ENCODE measurements at regions not wholly inside any gene's neighbourhood (a gene's known extent, or its start where the extent isn't known, plus 50 kb on each side); places are given as distances from the start of the nearest gene placed in this dataset.

- no peak for DNase-seq
Measured at GRCh38 chr2:2674831-2675230, 343.8 kb upstream of the MYT1L start.

GRCh38 chr2:2673406-2673805 lies 342.3 kb upstream of the MYT1L start:
- DNase-seq, result no peak

- no peak for DNase-seq
Measured at GRCh38 chr2:2672249-2672648, 341.2 kb upstream of the MYT1L start.

GRCh38 chr2:2671826-2672225 lies 340.8 kb upstream of the MYT1L start:
- DNase-seq, result no peak

GRCh38 chr2:2669316-2669715 lies 338.2 kb upstream of the MYT1L start:
- no peak for DNase-seq

GRCh38 chr2:2668681-2669265 lies 337.7 kb upstream of the MYT1L start:
- DNase-seq, result no peak

- DNase-seq, result no peak
Measured at GRCh38 chr2:2667690-2668089, 336.6 kb upstream of the MYT1L start.

GRCh38 chr2:2665834-2666133 lies 334.7 kb upstream of the MYT1L start:
- DNase-seq, result no peak

GRCh38 chr2:2664989-2665833 lies 334.1 kb upstream of the MYT1L start:
- no peak for DNase-seq

- no peak for DNase-seq
Measured at GRCh38 chr2:2663401-2664036, 332.4 kb upstream of the MYT1L start.

- no peak for DNase-seq
Measured at GRCh38 chr2:2662847-2663356, 331.8 kb upstream of the MYT1L start.

GRCh38 chr2:2662037-2662846 lies 331.2 kb upstream of the MYT1L start:
- DNase-seq, result no peak

GRCh38 chr2:2660789-2661355 lies 329.8 kb upstream of the MYT1L start:
- DNase-seq, result no peak

- DNase-seq, result no peak
Measured at GRCh38 chr2:2657121-2657962, 326.3 kb upstream of the MYT1L start.

- DNase-seq, result no peak
Measured at GRCh38 chr2:2656115-2657011, 325.3 kb upstream of the MYT1L start.

- no peak for DNase-seq
Measured at GRCh38 chr2:2655453-2656114, 324.5 kb upstream of the MYT1L start.

GRCh38 chr2:2653231-2653630 lies 322.2 kb upstream of the MYT1L start:
- no peak for DNase-seq

- no peak for DNase-seq
Measured at GRCh38 chr2:2650608-2651375, 319.7 kb upstream of the MYT1L start.

Data from hematopoietic multipotent progenitor cell treated with erythropoietin and hydrocortisone succinate and interleukin-3 and kit ligand, for 6 days (in vitro differentiated cells).